ENCODE measurements at regions not wholly inside any gene's neighbourhood (a gene's known extent, or its start where the extent isn't known, plus 50 kb on each side); places are given as distances from the start of the nearest gene placed in this dataset.

DNA sequence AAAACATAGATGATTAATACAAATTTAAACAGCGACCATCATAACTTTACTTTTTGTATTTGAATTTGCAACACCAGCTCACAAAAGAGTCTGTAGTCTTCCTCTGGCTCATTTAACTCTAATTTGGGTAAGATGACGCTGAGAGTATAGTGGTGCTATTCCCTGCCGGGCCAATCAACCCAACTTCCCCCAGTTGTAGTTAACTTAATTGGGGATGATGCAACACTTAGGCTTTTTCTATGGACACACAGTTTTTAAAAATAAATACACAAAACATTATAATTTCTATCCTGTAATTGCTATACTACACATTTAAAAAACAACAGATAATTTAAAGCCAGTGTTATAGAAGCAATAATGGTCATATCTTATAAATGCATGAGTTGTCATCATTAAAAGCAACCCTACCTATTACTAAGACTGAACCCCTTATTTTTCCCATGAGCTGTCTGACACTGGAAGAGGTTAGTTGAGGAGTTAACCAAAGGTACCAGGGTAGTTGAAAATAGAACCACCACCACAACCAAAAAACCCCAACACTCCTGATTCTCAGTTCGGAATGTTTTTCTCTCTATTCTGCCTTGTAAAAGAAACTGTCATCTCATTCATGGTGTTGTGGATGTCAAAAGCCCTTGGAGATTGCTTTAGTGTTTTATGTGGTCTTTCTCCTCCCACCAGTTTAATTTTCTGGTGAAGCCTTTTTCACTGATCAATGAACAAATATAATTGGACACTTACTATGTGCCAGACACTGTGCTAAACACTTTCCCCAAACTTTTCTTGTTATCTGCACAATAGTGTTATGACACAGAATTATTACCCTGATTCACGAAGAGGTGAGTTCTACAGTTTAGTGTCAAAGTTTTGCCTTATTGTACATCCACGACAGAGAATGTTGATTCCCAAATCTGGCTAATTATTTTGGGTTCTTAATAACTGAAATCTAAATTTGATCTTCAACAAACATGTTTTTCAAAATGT, 61.5 kb upstream of the RAPGEF2 start:
- no peak for DNase-seq

DNA sequence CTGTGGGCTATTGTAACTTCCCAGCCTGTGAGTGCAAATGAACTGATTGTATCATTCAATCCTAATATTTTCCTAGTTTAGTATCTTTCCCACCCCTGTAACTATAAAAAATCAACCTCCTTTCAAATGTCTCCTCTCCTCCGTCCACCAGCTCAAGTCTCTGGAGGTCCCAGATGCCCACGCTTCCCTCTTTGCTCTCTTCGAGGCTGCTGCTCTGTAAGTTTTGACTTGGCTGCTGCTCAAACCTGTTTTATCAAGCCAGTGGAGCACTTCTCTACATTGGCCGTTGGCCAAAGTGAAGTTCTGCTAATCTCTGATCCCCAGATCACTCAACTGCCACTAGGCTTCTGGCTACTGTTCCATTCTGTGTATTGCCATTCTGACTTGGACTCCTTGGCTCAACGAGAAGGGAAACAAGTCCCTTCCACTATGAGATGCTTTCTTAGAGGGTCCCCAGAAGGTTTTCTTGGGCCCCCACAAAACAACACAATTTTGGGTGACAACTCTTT, 60.7 kb upstream of the RAPGEF2 start:
- DNase-seq = no peak

DNA sequence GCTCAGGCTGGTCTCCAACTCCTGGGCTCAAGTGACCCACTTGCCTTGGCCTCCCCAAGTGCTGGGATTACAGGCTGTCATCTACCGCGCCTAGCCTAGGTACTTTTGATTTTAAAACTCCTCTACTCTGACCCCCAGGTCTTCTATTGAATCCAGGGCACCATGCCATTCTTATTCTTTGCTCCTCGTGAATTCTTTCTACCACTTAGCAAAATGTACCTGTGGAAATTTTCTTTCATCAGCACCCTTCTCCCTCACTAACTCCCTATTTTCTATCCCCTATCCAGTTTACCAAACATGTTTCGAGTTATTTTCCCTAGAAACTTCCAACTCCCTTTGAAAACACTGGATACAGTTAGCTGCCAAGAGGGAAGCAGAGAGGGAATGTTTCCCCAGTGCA, 60.0 kb upstream of the RAPGEF2 start:
- DNase-seq = no peak

DNA sequence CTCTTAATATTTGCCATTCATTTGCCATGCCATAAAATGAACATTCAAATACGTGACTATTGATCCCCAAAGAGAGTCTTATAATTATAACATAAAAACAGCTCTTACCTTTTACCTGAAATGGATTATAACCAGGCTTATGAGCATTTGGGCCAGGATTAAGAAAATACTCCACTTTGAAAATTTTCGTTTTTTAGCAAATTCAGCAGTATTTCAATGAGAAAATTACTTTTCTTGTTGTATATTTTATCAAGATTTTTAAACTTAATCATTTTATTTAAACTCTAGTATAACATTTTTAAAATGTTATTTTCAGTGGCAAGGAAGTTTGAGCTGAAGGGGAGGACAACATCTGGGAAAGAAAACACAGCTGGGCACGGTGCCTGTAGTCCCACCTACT, 59.0 kb upstream of the RAPGEF2 start:
- DNase-seq = no peak

DNA sequence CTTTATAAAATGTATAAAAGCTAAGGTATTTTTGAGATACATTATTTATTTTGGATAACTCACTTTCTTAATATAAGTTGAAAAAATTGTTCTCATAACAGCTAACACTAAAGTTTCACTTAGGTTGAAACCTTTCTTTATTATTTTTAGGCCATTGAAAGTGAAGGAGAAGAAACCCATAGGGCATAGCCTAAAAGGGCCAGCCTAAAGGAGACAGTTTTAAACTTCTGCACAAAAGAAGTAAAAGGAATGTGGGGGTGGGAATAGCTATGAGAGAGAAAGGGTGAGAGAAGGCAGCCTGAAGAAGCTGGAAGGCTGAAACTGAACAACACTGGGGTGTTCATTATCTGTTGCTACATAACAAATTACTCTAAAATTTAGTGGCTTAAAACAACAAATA, 57.6 kb upstream of the RAPGEF2 start:
- DNase-seq = no peak

DNA sequence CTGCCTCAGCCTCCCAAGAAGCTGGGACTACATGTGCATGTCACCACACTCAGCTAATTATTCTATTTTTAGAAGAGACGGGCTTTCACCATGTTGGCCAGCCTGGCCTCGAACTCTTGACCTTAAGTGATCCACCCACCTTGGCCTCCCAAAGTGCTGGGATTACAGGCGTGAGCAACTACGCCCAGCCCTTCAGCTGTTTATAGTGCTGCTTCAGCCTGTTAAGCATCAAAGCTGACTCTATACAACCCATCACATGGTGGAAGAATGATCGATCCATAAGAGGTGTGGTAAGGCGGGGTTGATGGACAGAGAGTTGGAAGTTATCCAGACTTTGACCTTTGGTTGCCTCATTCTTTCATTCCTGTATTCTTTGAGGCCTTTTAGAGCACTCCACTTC, 56.2 kb upstream of the RAPGEF2 start:
- DNase-seq = no peak

DNA sequence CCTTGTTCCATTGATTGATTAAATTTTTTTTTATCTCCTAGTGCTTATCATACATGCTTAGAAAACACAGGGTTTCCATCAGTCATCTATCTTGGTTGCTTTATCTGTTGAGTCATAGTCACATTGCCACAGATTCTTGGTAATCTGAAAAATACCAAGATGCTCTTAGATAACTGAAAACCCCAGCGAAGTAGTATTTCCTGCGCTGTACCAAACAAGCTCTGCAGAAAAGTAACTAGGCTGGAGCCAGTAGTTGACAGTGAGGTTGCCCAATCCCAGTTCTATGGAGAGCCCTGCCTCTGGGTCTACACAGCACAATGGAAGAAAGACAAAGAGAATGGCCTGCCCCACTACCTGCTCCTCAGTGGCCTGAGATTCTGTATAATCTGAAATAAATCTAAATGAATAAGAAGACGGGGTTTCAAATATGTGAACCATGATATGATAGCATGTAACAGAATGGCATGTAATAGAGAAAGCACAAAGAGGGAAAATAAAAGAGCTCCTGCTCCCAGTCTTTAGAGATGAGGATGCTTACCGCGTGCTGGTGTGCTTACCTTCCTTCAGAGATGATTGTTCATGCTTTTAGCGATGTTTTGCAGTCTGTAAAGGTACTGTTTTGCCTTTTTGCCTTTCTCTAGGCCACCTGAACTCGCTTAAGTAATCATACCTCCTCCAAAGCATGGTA, 55.3 kb upstream of the RAPGEF2 start:
- DNase-seq = peak; percentile 24

DNA sequence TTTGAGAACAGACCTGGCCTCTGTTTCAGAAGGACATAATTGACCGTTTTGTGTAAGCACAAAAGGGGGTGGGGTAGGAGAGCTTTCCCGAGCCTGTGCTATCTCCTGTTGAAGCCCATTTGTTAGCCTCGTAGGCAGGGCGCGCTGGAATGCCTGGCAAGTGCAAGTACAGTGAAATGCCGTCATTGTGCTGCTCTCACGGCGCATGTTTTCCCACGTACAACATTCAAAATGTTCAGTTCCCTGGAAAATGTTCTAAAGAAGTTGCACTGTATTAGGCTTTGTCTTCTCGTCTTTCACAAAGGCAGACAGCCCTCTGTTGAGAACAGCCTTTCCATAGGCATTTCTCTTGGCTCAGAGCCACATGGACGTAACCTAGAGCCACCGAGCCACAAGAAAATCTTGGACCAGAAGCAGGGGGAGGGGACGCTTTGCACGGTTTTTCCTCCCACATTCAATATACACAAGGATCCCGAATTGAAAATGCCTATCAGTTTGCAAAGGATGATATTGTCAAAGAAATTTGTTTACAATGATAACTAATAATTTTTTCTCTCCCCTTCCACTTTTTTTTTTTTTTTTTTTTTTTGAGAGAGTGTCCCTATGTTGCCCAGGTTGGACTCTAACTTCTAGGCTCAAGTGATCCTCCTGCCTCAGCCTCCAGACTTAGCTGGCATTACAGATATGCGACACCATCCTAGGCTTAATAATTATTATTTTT, 54.6 kb upstream of the RAPGEF2 start:
- peak; percentile 52 for DNase-seq

DNA sequence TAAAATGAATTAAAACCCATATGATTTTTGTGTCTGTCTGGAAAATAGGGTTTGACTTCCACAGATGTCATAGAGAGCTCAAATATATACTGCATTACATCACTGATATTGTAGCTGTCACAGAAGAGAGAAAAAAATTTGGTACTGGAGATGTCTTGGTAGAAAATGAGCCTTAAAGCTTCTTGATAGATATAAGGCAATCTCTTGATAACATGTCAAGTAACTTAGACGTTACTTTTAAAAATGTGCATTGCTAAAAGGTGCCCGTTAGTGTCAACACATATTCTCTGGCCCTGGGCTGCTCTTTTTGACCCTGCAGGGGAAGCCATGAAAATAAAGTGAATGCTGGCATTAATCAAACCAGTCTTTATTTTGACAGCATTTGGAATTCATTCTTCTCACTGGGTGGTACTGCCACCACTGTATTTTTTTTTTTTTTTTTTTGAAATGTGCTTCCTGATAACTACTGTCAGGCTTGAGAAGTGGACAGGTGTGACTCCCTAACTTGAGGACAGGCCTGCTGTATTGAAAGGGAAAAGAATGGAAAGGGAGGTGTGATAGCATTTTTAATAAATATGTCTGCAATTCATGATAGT, 53.0 kb upstream of the RAPGEF2 start:
- no peak for DNase-seq

DNA sequence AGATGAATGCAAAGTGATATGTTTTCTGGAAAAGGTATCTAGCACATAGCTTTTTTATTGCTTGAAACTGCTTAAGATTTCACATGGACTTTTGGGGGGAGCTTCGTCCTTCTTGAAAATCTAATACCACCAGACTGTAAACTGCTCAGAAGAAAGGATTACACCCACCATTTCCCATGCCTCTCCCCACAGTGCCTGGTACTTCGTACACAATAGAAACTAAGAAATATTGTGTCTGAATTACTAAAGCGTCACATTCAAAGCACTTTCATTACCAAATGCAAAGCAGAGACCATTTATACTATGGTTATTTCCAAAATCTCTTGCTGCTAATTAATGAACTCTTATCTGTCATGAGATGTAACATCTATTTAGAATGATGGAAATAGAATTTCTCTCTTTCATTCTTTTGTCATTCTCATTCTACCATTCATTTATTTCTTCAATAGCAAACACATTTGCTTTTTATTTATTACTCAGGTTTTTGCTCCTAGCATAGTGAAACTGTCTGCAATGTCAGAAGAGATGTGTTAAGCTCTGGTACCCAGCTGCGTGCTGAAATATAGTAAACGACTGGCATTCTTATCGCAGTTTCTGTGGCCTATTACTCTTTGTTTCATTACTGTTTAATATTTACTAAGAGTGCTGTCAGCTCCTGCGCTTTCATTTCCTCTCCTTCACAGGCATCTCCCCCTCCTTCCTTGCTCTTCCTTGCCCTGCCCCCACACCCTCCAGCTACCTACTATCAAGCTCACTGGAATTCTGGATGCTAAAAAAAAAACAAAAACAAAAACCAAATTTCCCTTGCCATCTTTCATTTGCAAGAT, 51.4 kb upstream of the RAPGEF2 start:
- peak; percentile 6 for DNase-seq

DNA sequence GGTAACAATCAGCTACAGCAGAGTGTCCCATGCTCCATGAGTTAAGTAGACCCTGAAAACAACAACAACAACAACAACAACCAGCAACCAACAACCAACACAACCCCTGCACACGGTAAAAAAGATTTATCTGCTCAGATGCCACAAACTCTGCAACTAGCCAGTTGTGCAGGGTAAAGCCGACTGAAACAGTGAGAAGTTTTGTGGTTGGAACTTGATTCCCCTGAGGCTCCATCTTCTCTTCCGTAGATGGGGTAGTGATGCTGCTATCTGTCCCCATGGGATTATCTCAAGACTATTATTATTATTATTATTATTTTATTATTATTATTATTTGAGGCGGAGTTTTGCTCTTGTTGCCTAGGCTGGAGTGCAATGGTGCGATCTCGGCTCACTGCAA, 50.6 kb upstream of the RAPGEF2 start:
- DNase-seq = no peak
